GM12801 (cell line): ENCODE measurements at regions not wholly inside any gene's neighbourhood (a gene's known extent, or its start where the extent isn't known, plus 50 kb on each side); places are given as distances from the start of the nearest gene placed in this dataset.

Source experiments
- CTCF ChIP-seq: IDR thresholded peaks from one replicate; pipeline ENCODE4 v1.5.1; 2011; ENCODE audit warnings: control low read depth; ENCODE audit not compliant: insufficient read length; ENCODE audit errors: extremely low read depth

GRCh38 chr4:188959424-188959823, 820.2 kb downstream of the TRIML1 start:
- no peak for TF ChIP-seq CTCF

- no peak for TF ChIP-seq CTCF
Measured at GRCh38 chr4:188960411-188961093, 821.3 kb downstream of the TRIML1 start.

- TF ChIP-seq CTCF, result no peak
Measured at GRCh38 chr4:188971125-188971524, 831.9 kb downstream of the TRIML1 start.

GRCh38 chr4:188975271-188975670, 836.0 kb downstream of the TRIML1 start:
- no peak for TF ChIP-seq CTCF

- no peak for TF ChIP-seq CTCF
Measured at GRCh38 chr4:188976644-188977115, 837.4 kb downstream of the TRIML1 start.

GRCh38 chr4:188984518-188984917, 845.3 kb downstream of the TRIML1 start:
- no peak for TF ChIP-seq CTCF

GRCh38 chr4:188986271-188986689, 847.0 kb downstream of the TRIML1 start:
- TF ChIP-seq CTCF, result no peak
